PC-9 (cell line): ENCODE measurements at regions not wholly inside any gene's neighbourhood (a gene's known extent, or its start where the extent isn't known, plus 50 kb on each side); places are given as distances from the start of the nearest gene placed in this dataset.

ENCODE experiments used
- BruUV-seq: library from RNA; stranded (reverse); fragments of 400-500 nt; replicated peaks from 2 replicates; lab custom pipeline; 2021; lab: Mats Ljungman, UMichigan
- CTCF ChIA-PET: fragments of 300-600 bp; sonication (Branson Sonifier 250); formaldehyde crosslinking; loops from one replicate; lab custom pipeline; 2022; ENCODE audit warnings: antibody characterized with exemption; lab: Charles Lee
- POLR2A ChIA-PET: fragments of 300-600 bp; sonication (Branson Sonifier 250); formaldehyde crosslinking; loops from one replicate; lab custom pipeline; 2022; ENCODE audit warnings: antibody characterized with exemption; ENCODE audit not compliant: unreplicated experiment; lab: Charles Lee
- DNase-seq, 2 experiments: peaks; one replicate each; pipeline versions ENCODE4 v3.0.0 to v3.0.0-alpha.2; 2015 to 2022; ENCODE audit warnings: mixed read lengths in 1 of 2
- H2AFZ ChIP-seq: fragments of 200-600 bp; sonication (generic); 2 replicates; pipeline ENCODE4 v1.8.1; 2017; ENCODE audit warnings: antibody characterized with exemption
- H3F3A ChIP-seq: fragments of 200-600 bp; sonication (generic); 2 replicates; pipeline ENCODE4 v1.8.1; 2017; ENCODE audit warnings: antibody characterized with exemption, mild to moderate bottlenecking, low read depth; ENCODE audit not compliant: insufficient read depth
- H3K27ac ChIP-seq: fragments of 200-600 bp; sonication (generic); 2 replicates; pipeline ENCODE4 v1.6.1; 2016; ENCODE audit warnings: mixed run types
- H3K27me3 ChIP-seq: fragments of 200-600 bp; sonication (generic); 2 replicates; pipeline ENCODE4 v1.6.1; 2016; ENCODE audit warnings: low read depth, mixed run types; ENCODE audit not compliant: insufficient read depth
- H3K36me3 ChIP-seq: fragments of 200-600 bp; sonication (generic); 2 replicates; pipeline ENCODE4 v1.6.1; 2016; ENCODE audit warnings: low read depth, mixed run types
- H3K4me1 ChIP-seq: fragments of 200-600 bp; sonication (generic); replicated peaks from 2 replicates; pipeline ENCODE4 v1.6.1; 2016; ENCODE audit warnings: mixed run types; ENCODE audit not compliant: insufficient read depth
- H3K4me2 ChIP-seq: fragments of 200-600 bp; sonication (generic); 2 replicates; pipeline ENCODE4 v1.6.1; 2017; ENCODE audit warnings: mixed run types
- H3K4me3 ChIP-seq: fragments of 200-600 bp; sonication (generic); 2 replicates; pipeline ENCODE4 v1.6.1; 2016; ENCODE audit warnings: mixed run types
- H3K79me2 ChIP-seq: fragments of 200-600 bp; sonication (generic); 2 replicates; pipeline ENCODE4 v1.6.1; 2017; ENCODE audit warnings: low read depth, mixed run types
- H3K9me2 ChIP-seq: fragments of 200-600 bp; sonication (generic); 2 replicates; pipeline ENCODE4 v1.8.1; 2017; ENCODE audit warnings: mild to moderate bottlenecking; ENCODE audit not compliant: insufficient read depth
- H3K9me3 ChIP-seq: fragments of 200-600 bp; sonication (generic); 2 replicates; pipeline ENCODE4 v1.8.1; 2016; ENCODE audit warnings: low read depth; ENCODE audit not compliant: insufficient read depth
- H4K20me1 ChIP-seq: fragments of 200-600 bp; sonication (generic); 2 replicates; pipeline ENCODE4 v1.8.1; 2017; ENCODE audit not compliant: insufficient read depth
- EZH2 ChIP-seq: fragments of 200-600 bp; sonication (generic); IDR thresholded peaks from 2 replicates; pipeline ENCODE4 v1.8.0; 2017; ENCODE audit warnings: antibody characterized with exemption, low read depth
- intact Hi-C: fragments of 100-400 bp; cut with micrococcal nuclease; formaldehyde crosslinking; loops from one replicate; pipeline ENCODE4 v1.10.0; 2022; ENCODE audit not compliant: unreplicated experiment
- TF ChIP-seq, protein P1 (sequence below): fragments of 200-600 bp; sonication (generic); conservative IDR thresholded peaks from 2 replicates; pipeline ENCODE4 v1.6.1; 2017; ENCODE audit warnings: mixed run types, antibody characterized with exemption, mild to moderate bottlenecking, moderate library complexity

DNA sequence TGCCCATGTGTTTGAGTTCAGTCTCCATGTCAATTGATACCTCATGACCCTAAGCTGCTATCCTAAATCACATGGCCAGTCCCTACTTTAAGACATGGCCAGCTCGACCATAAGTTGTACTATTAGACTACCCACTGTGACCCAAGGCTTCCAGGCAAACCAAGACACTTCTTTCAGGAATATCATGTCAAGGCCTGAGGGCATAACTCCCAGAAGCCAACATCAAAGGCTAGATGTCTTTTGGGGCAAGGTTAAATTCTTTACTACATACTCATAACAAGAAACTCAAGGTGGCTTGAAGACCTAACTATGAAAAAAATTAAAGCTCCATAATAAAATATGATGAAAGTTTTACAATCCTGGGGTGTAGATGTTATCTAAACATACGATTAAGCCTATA lies 192.9 kb upstream of the PRNP start:
- Histone ChIP-seq H3K9me2 (no peaks in the 10 kb centered on the region), H3K4me1 (0 out of 2 replicates have a peak, but pooled peaks cover 6% of the 10 kb centered on the region), H3K36me3 (no peaks in the 10 kb centered on the region), H3K27me3 (no peaks in the 10 kb centered on the region), H3K9me3 (no peaks in the 10 kb centered on the region), H3K4me3 (no peak overlapping the region), H3K27ac (no peak overlapping the region), H2AFZ (no peak overlapping the region), H3K79me2 (no peaks in the 10 kb centered on the region), H4K20me1 (no peaks in the 10 kb centered on the region), H3K4me2 (no peak overlapping the region), H3F3A (no peaks in the 10 kb centered on the region)
- ChIA-PET POLR2A (no interaction called here), CTCF (no interaction called here)
- intact Hi-C loops, result no loop called here
- peak in 1 of 2 experiments; percentile 52 for DNase-seq
- BruUV-seq, result no TSS peak
- TF ChIP-seq, protein P1, sequence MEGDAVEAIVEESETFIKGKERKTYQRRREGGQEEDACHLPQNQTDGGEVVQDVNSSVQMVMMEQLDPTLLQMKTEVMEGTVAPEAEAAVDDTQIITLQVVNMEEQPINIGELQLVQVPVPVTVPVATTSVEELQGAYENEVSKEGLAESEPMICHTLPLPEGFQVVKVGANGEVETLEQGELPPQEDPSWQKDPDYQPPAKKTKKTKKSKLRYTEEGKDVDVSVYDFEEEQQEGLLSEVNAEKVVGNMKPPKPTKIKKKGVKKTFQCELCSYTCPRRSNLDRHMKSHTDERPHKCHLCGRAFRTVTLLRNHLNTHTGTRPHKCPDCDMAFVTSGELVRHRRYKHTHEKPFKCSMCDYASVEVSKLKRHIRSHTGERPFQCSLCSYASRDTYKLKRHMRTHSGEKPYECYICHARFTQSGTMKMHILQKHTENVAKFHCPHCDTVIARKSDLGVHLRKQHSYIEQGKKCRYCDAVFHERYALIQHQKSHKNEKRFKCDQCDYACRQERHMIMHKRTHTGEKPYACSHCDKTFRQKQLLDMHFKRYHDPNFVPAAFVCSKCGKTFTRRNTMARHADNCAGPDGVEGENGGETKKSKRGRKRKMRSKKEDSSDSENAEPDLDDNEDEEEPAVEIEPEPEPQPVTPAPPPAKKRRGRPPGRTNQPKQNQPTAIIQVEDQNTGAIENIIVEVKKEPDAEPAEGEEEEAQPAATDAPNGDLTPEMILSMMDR, result no peak

DNA sequence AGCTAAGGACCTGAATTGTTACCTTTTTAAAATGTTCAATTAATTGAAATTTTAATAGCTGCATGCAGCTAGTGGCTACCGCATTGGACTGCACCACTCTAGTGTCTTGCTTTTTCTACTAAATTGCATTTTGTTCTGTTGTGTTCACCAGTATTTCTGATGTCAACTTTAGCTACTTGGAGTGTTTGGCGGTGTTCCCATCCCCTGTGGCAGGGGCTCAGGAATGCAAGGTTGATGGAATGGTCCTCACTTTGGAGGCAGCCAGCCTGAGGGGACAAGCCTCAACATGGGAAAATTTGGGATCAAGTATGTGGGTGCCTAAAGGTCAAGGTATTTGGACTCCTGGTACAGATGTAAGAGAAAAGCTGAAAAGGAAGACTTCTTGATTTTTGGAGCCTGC lies 194.6 kb upstream of the PRNP start:
- ChIA-PET CTCF (no interaction called here), POLR2A (no interaction called here)
- H3K27me3 ChIP-seq, result no peaks in the 10 kb centered on the region
- DNase-seq, result no peak
- no peaks in the 10 kb centered on the region for H3K36me3 ChIP-seq
- no peak overlapping the region for H3K4me3 ChIP-seq
- no peak overlapping the region for H3K27ac ChIP-seq
- H3K79me2 ChIP-seq, result no peaks in the 10 kb centered on the region
- no peak for TF ChIP-seq EZH2
- TF ChIP-seq, protein P1, result no peak
- H3K9me2 ChIP-seq, result no peaks in the 10 kb centered on the region
- H2AFZ ChIP-seq, result no peak overlapping the region
- H4K20me1 ChIP-seq, result no peaks in the 10 kb centered on the region
- H3K4me1 ChIP-seq, result 0 out of 2 replicates have a peak, but pooled peaks cover 6% of the 10 kb centered on the region
- H3F3A ChIP-seq, result no peaks in the 10 kb centered on the region
- no peaks in the 10 kb centered on the region for H3K9me3 ChIP-seq
- H3K4me2 ChIP-seq, result no peak overlapping the region
- intact Hi-C loops, result no loop called here
- BruUV-seq, result no TSS peak

DNA sequence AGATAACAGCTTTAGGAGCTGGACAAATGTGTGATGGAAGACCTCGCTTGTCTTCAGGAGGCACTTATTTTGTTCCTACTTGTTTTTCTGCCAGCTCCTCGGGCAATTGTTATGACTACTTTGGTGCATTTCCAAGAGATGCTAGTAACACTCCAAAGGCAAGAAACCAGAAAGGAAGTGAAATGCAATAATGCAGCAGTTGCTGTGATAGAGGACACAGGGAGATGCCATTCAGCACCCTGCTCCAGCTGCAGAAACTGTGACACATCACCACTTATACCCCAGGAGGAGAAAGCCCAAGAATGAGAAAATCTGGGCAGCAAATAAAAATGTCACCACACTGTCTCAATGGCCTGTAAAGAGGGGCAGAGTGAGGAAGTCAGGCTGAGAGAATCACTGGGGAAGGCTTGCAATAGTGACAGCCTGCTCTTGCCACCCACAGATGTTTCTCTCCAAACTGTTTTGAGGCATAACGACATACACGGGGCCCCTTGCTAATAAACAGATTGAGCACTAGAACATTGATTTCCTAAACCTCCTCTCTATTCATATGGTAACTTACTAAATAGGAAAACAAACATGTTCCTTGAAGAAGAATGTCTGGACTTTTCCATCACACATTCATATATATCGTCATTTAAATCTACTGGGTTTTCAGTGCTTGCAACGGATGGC lies 195.5 kb upstream of the PRNP start:
- H3K9me3 ChIP-seq, result no peaks in the 10 kb centered on the region
- no peaks in the 10 kb centered on the region for H3K36me3 ChIP-seq
- intact Hi-C loops, result no loop called here
- no peak overlapping the region for H2AFZ ChIP-seq
- POLR2A ChIA-PET, result no interaction called here
- H3F3A ChIP-seq, result no peaks in the 10 kb centered on the region
- 0 out of 2 replicates have a peak, but pooled peaks cover 6% of the 10 kb centered on the region for H3K4me1 ChIP-seq
- no peaks in the 10 kb centered on the region for H3K79me2 ChIP-seq
- no peak for DNase-seq
- TF ChIP-seq, protein P1, result no peak
- TF ChIP-seq EZH2, result no peak
- no peak overlapping the region for H3K27ac ChIP-seq
- CTCF ChIA-PET, result no interaction called here
- no peaks in the 10 kb centered on the region for H3K9me2 ChIP-seq
- BruUV-seq, result no TSS peak
- no peaks in the 10 kb centered on the region for H4K20me1 ChIP-seq
- no peak overlapping the region for H3K4me2 ChIP-seq
- H3K27me3 ChIP-seq, result no peaks in the 10 kb centered on the region
- H3K4me3 ChIP-seq, result no peak overlapping the region
